Adipocyte (in vitro differentiated cells): ENCODE measurements at regions not wholly inside any gene's neighbourhood (a gene's known extent, or its start where the extent isn't known, plus 50 kb on each side); places are given as distances from the start of the nearest gene placed in this dataset.

ENCODE experiments used
- DNase-seq: peaks from one replicate; pipeline ENCODE4 v3.0.0-alpha.2; 2015; ENCODE audit warnings: low read depth
- H3K27me3 ChIP-seq: replicated peaks from 2 replicates; pipeline ENCODE4 v1.7.0; 2013; ENCODE audit warnings: mild to moderate bottlenecking, low read length, moderate library complexity; ENCODE audit not compliant: control insufficient read depth, insufficient read depth
- H3K36me3 ChIP-seq: 2 replicates; pipeline ENCODE4 v1.7.0; 2013; ENCODE audit warnings: low read length, mild to moderate bottlenecking, moderate library complexity; ENCODE audit not compliant: control insufficient read depth, insufficient read depth, severe bottlenecking
- H3K4me1 ChIP-seq: 2 replicates; pipeline ENCODE4 v1.7.0; 2013; ENCODE audit warnings: mild to moderate bottlenecking, low read length, moderate library complexity; ENCODE audit not compliant: control insufficient read depth, insufficient read depth
- H3K4me3 ChIP-seq: 2 replicates; pipeline ENCODE4 v1.7.0; 2013; ENCODE audit warnings: mild to moderate bottlenecking, low read length, moderate library complexity
- H3K9ac ChIP-seq: 2 replicates; pipeline ENCODE4 v1.7.0; 2013; ENCODE audit warnings: mild to moderate bottlenecking, low read length, moderate library complexity
- H3K9me3 ChIP-seq: 2 replicates; pipeline ENCODE4 v1.7.0; 2013; ENCODE audit warnings: mild to moderate bottlenecking, low read length, moderate library complexity; ENCODE audit not compliant: control insufficient read depth

DNA sequence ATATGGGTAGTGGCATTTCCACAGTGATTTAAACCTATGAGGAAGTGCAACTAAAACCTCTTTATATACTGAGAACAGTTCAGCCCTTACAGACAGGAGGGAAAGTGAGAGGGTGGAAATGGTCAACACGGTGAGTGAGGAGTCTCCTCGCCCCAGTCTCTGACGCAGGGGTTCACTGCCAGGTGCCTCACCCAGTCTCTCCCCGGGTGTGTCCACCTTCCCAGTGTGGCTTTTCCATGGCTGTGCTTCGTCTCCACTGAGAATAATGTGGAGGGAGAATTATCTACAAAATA lies 116.6 kb upstream of the TOP3B start:
- Histone ChIP-seq H3K4me1 (no peaks in the 10 kb centered on the region), H3K9me3 (peaks cover 39% of the 10 kb centered on the region), H3K9ac (no peak overlapping the region), H3K36me3 (no peaks in the 10 kb centered on the region), H3K4me3 (no peak overlapping the region), H3K27me3 (peaks cover 46% of the 10 kb centered on the region)
- DNase-seq = no peak

DNA sequence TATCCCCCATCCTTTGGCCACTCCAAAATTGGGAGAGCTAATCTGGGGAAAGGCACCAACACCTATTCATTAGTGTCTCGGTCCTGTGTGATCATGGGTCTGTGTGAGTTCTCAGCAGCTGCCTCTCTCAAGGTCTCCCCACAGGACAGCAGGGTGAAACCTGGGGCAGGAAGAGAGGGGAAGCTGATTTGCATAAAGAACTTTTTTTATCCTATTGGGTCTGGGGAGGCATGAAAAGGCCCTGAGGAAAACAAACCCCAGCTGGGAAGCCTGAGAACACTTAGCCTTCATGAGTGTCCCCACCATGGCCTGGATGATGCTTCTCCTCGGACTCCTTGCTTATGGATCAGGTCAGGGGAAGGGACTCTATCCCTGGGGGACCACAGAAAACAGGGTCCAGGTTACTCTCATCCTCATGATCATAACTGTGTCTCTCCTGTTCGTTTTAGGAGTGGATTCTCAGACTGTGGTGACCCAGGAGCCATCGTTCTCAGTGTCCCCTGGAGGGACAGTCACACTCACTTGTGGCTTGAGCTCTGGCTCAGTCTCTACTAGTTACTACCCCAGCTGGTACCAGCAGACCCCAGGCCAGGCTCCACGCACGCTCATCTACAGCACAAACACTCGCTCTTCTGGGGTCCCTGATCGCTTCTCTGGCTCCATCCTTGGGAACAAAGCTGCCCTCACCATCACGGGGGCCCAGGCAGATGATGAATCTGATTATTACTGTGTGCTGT lies 116.0 kb upstream of the TOP3B start:
- no peak for DNase-seq
- Histone ChIP-seq H3K27me3 (peaks cover 47% of the 10 kb centered on the region), H3K36me3 (no peaks in the 10 kb centered on the region), H3K9ac (no peak overlapping the region), H3K9me3 (peaks cover 39% of the 10 kb centered on the region), H3K4me1 (no peaks in the 10 kb centered on the region), H3K4me3 (no peak overlapping the region)

DNA sequence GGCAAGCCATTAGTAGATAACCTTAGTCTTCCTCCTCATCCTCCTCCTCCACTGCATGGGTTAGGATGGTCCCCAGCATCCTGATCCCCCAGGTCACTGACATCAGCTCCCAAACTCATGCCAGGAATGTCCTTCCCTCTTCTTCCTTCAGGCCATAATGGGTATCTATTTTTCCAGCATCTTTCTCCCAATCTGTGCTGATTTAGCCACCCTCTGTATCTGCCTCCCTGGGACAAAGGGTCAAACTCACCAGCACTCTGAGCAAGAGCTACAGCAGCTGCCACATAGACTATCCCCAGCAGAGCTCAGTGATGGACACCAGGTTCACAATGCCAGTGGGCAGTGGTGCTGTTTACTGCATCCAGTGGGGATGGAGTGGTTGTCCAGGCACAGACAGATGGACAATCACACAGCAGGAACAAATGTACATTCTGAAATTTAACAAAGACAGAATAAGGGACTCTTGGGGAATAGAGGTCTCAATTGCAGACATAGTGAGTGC lies 115.2 kb upstream of the TOP3B start:
- peaks cover 39% of the 10 kb centered on the region for H3K9me3 ChIP-seq
- H3K4me3 ChIP-seq = no peak overlapping the region
- H3K36me3 ChIP-seq = no peaks in the 10 kb centered on the region
- peaks cover 46% of the 10 kb centered on the region for H3K27me3 ChIP-seq
- no peak overlapping the region for H3K9ac ChIP-seq
- no peak for DNase-seq
- H3K4me1 ChIP-seq = no peaks in the 10 kb centered on the region

DNA sequence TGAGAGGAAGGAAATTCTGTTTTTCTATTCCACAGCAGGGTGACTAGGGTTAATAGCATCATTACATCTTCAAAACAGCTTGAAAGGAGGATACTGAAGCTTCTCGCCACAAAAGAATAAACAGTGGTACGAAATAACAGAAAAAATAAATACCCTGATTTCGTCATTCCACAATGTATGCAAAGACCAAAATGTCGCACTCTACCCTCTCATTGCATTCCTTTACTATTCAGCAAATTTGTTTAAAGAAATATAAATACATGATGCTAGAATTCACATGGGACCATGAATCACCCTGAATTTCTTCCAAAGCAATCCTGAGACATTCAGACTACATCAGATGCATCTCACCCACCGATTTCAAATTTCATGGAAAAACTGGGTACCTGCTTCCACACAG lies 112.3 kb upstream of the TOP3B start:
- Histone ChIP-seq H3K9ac (no peak overlapping the region), H3K9me3 (peaks cover 39% of the 10 kb centered on the region), H3K4me1 (no peaks in the 10 kb centered on the region), H3K36me3 (no peaks in the 10 kb centered on the region), H3K4me3 (no peak overlapping the region), H3K27me3 (peaks cover 58% of the 10 kb centered on the region)
- DNase-seq = no peak

DNA sequence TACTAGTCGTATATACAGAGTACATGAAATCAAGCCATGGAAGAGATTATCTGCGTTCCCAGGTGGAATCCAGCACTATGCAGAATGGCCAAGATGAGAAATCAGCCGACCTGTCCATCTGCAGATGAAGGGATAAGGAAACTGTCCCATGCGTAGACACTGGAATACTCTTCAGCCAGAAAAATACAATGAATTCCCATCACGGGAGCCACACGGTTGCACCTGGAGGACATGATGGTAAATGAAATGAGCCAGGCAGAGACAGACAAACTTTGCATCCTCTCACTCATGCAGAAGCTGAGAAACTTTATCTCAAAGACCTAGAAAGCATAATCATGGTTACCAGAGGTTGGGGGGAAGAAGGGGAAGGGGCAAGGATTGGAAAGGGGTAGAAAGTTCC lies 111.9 kb upstream of the TOP3B start:
- no peaks in the 10 kb centered on the region for H3K36me3 ChIP-seq
- peaks cover 58% of the 10 kb centered on the region for H3K27me3 ChIP-seq
- no peak for DNase-seq
- H3K9ac ChIP-seq = no peak overlapping the region
- peaks cover 36% of the 10 kb centered on the region for H3K9me3 ChIP-seq
- no peaks in the 10 kb centered on the region for H3K4me1 ChIP-seq
- H3K4me3 ChIP-seq = no peak overlapping the region

DNA sequence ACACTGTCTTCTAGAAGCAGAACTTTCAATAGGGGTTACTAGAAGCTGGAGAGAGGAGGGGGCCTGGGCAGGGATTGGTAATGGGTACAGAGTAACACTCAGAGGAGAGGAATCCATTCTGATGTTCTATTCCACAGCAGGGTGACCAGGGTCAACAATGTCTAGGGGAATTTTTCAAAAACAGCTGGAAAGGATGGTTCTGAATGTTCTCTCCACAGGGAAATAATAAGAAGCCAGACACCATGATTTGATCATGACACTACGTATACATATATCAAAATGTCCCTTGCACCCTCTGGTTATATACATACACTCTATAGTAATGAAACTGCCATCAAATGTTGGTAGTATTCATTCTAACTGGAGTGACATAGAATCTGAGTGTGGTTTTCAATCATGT lies 111.2 kb upstream of the TOP3B start:
- peaks cover 50% of the 10 kb centered on the region for H3K27me3 ChIP-seq
- no peak overlapping the region for H3K9ac ChIP-seq
- no peak overlapping the region for H3K4me3 ChIP-seq
- no peak for DNase-seq
- H3K4me1 ChIP-seq = no peaks in the 10 kb centered on the region
- peaks cover 29% of the 10 kb centered on the region for H3K9me3 ChIP-seq
- no peaks in the 10 kb centered on the region for H3K36me3 ChIP-seq

DNA sequence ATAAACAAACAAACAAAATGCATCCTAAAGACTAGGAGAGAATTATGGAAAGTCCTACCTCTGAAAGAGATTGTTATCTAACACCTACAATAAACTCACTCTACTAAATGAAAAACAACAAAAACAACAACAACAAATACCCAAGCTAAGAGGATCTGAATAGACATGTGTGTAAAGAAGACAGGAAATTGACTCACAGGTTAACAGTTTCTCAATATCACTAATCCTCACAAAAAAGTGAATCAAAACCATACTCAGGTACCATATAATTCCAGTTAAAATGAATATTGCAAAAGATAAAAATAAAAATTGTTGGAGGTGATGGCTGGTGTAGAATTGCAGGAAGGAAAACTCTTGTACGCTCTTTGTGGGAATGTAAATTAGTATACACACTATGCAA lies 110.4 kb upstream of the TOP3B start:
- H3K9ac ChIP-seq = no peak overlapping the region
- H3K4me1 ChIP-seq = no peaks in the 10 kb centered on the region
- H3K27me3 ChIP-seq = peaks cover 42% of the 10 kb centered on the region

DNA sequence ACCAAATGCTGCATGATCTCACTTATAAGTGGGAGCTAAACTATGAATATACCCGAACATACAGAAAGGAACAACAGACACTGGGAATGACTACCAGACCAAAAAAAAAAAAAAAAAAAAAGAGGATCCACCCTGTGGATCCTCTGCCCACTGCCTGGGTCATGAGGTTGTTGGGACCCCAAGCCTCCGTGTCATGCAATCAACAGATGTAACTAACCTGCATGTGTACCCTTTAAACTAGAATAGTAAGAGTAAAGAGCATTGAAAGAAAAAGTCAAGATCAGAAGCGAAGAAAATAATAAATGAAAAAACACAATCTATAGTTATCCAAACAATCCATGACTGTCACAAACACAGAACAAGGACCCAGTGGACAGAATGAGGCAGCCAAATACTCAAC lies 109.5 kb upstream of the TOP3B start:
- H3K27me3 ChIP-seq = peaks cover 37% of the 10 kb centered on the region
- no peak for DNase-seq
- H3K4me3 ChIP-seq = no peak overlapping the region
- H3K9me3 ChIP-seq = peaks cover 12% of the 10 kb centered on the region
- H3K4me1 ChIP-seq = peaks cover under 1% of the 10 kb centered on the region
- H3K9ac ChIP-seq = no peak overlapping the region
- no peaks in the 10 kb centered on the region for H3K36me3 ChIP-seq

More for the DNA sequence above, 110.4 kb upstream of the TOP3B start:
- H3K9me3 ChIP-seq = peaks cover 21% of the 10 kb centered on the region
- no peak for DNase-seq
- H3K4me3 ChIP-seq = no peak overlapping the region
- H3K36me3 ChIP-seq = no peaks in the 10 kb centered on the region

DNA sequence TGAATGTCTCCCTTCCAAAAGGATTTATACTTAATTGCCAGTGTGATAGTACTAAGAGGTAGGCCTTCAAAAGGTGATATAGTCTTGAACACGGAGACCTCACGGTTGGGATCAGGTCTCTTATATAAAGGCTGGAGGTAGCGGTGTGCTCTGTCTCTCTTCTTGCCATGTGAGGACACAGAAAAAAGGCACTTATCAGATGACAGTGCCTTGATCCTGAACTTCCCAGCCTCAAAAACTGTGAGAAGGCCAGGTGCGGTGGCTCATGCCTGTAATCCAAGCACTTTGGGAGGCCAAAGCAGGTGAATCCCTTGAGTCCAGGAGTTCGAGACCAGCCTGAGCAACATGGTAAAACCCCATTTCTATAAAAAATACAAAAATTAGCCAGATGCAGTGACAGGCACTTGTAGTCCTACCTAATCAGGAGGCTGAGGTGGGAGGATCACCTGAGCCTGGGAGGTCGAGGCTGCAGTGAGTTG lies 108.9 kb upstream of the TOP3B start:
- H3K9ac ChIP-seq = no peak overlapping the region
- H3K4me3 ChIP-seq = no peak overlapping the region
- H3K9me3 ChIP-seq = peaks cover 6% of the 10 kb centered on the region
- DNase-seq = no peak
- H3K27me3 ChIP-seq = peaks cover 37% of the 10 kb centered on the region
- no peaks in the 10 kb centered on the region for H3K36me3 ChIP-seq
- H3K4me1 ChIP-seq = peaks cover 7% of the 10 kb centered on the region

DNA sequence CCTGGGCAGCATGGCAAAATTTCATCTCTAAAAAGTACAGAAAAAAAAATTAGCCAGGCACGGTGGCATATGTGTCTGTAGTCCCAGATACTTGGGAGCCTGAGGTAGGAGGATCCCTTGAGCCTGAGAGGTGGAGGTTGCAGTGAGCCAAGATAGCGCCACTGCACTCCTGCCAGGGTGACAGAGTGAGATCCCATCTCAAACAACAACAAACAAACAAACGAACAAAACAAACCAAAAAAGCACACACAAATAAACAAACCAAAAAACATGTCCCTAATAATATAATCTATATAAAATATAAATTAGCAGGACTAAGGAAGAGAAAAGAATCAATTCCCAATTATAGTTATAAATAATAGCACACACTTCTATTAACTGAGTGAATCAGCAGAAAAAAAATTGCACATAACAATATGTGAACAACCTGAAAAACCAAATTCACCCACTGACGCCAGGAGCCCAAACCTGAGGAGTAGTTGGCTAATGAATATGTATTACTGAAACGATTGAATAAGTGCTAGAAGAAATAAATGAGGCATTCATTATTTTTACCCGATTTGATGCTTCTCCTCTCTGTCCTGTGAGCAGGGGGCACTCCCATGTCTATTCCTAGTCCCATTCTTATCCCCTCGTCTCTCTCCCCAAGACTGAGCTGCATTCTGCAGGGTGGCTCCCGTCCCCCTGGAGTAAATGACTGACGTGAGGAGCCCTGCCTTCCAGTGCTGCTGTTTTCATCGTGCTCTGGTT lies 108.2 kb upstream of the TOP3B start:
- Histone ChIP-seq H3K4me1 (peaks cover 13% of the 10 kb centered on the region), H3K9me3 (peaks cover 1% of the 10 kb centered on the region), H3K4me3 (no peak overlapping the region), H3K36me3 (no peaks in the 10 kb centered on the region), H3K9ac (no peak overlapping the region), H3K27me3 (peaks cover 31% of the 10 kb centered on the region)
- no peak for DNase-seq

DNA sequence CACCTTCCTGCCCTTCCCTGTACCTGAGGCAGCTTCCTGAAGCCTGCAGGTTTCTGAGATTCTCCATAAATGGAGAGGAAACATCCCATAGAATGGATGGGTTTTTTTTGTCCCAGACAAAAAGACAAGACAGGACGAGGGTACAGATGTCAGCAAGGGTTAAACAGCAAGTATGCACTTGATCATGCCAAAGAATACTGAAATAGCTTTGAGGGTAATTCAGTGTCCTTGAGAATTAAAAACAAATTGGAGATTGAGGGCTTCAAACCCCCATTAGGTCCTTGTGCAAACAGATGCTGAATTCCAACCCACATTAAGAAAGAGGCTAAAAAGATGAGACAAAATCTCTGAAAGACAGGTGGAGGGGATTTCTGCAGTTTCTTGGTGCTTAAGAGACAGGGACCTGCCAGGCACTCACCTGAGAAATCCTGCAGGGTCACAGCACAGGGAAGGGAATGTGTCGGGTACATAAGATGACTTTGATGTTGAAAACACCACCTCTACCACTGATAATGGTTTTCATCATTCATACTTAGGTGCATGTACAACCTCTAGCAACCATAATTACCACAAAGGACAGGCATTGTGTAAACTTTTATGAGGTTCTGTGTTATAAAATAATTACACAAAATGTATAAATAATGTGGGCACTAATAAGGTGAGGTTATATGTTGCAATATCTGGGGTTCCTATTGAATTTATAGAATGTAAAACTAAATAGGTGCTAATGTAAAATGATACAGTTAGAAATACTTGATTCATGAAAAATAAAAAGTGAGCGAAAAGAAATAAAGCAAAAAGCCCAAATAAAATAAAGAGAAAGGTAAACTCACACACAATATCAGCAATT lies 107.1 kb upstream of the TOP3B start:
- no peaks in the 10 kb centered on the region for H3K9me3 ChIP-seq
- H3K9ac ChIP-seq = no peak overlapping the region
- no peak overlapping the region for H3K4me3 ChIP-seq
- DNase-seq = no peak
- H3K36me3 ChIP-seq = no peaks in the 10 kb centered on the region
- peaks cover 23% of the 10 kb centered on the region for H3K27me3 ChIP-seq
- peaks cover 17% of the 10 kb centered on the region for H3K4me1 ChIP-seq
